H1 (cell line): ENCODE measurements at regions not wholly inside any gene's neighbourhood (a gene's known extent, or its start where the extent isn't known, plus 50 kb on each side); places are given as distances from the start of the nearest gene placed in this dataset.

Experiments used
- CTCF ChIP-seq, 3 experiments: IDR thresholded peaks; 1 replicate in 2 of 3; 2 replicates in 1 of 3; pipeline versions ENCODE4 v1.5.1 to v1.6.1; 2011; ENCODE audit warnings: low read length in 3 of 3, mild to moderate bottlenecking in 3 of 3, inconsistent platforms in 2 of 3, low read depth in 1 of 3, moderate library complexity in 1 of 3; ENCODE audit not compliant: insufficient read depth in 1 of 3; ENCODE audit errors: control extremely low read depth in 1 of 3
- EP300 ChIP-seq, 2 experiments: IDR thresholded peaks; 1 replicate in 1 of 2; 2 replicates in 1 of 2; pipeline ENCODE4 v1.6.1; 2011 to 2012; ENCODE audit warnings: low read depth in 2 of 2, low read length in 2 of 2, mild to moderate bottlenecking in 2 of 2, borderline replicate concordance in 1 of 2, inconsistent platforms in 1 of 2, moderate library complexity in 1 of 2
- MAX ChIP-seq: IDR thresholded peaks from 2 replicates; pipeline ENCODE4 v1.6.1; 2012; ENCODE audit warnings: inconsistent platforms
- NANOG ChIP-seq: IDR thresholded peaks from 2 replicates; pipeline ENCODE4 v1.6.1; 2011; ENCODE audit warnings: low read length, low read depth, mild to moderate bottlenecking, inconsistent platforms; ENCODE audit not compliant: insufficient read depth, poor library complexity, severe bottlenecking
- POLR2A ChIP-seq, 2 experiments: IDR thresholded peaks; 1 replicate in 1 of 2; 2 replicates in 1 of 2; pipeline ENCODE4 v1.6.1; 2011; ENCODE audit warnings: low read depth in 2 of 2, low read length in 2 of 2, mild to moderate bottlenecking in 2 of 2; ENCODE audit errors: control extremely low read depth in 1 of 2
- SIN3A ChIP-seq, 2 experiments: IDR thresholded peaks in 1 of 2; conservative IDR thresholded peaks in 1 of 2; 2 replicates each; pipeline ENCODE4 v1.6.1; 2011 to 2012; ENCODE audit warnings: low read length in 2 of 2, improper control_type of control experiment in 1 of 2, low read depth in 1 of 2, mild to moderate bottlenecking in 1 of 2
- YY1 ChIP-seq: IDR thresholded peaks from 2 replicates; pipeline ENCODE4 v1.6.1; 2011; ENCODE audit warnings: low read depth, mild to moderate bottlenecking, low read length

GRCh38 chr3:101963902-101964362, 114.6 kb downstream of the NFKBIZ start:
- TF ChIP-seq SIN3A (conservative IDR thresholded peaks at IDR 0.05 in 1 of 2, IDR thresholded peaks at IDR 0.05 in 1 of 2; ENCODE audit: low read depth in 1 of 2, low read length in 2 of 2) (no peak), MAX (no peak), POLR2A (IDR thresholded peaks at IDR 0.05; ENCODE audit: control extremely low read depth in 1 of 2, low read depth in 2 of 2, low read length in 2 of 2) (no peak), EP300 (IDR thresholded peaks at IDR 0.05; ENCODE audit: borderline replicate concordance in 1 of 2, low read depth in 2 of 2, low read length in 2 of 2) (no peak), NANOG (no peak), YY1 (no peak), CTCF (IDR thresholded peaks at IDR 0.05; ENCODE audit: control extremely low read depth in 1 of 3, insufficient read depth in 1 of 3, low read depth in 1 of 3, low read length in 3 of 3) (no peak)
